GM13976 (cell line): ENCODE measurements at regions not wholly inside any gene's neighbourhood (a gene's known extent, or its start where the extent isn't known, plus 50 kb on each side); places are given as distances from the start of the nearest gene placed in this dataset.

ENCODE experiments used
- DNase-seq: peaks from one replicate; pipeline ENCODE4 v3.0.0; 2012; ENCODE audit warnings: low spot score
- in situ Hi-C: fragments of 300-500 bp; cut with MboI; formaldehyde crosslinking; loops from one replicate; pipeline ENCODE4 v1.12.0; 2022; ENCODE audit warnings: low sequenced_read_pairs, mixed read lengths, inconsistent platforms; ENCODE audit not compliant: unreplicated experiment
- TF ChIP-seq, protein P1 (sequence below): IDR thresholded peaks from 2 replicates; pipeline ENCODE4 v1.5.1; 2012; ENCODE audit warnings: borderline replicate concordance, mild to moderate bottlenecking; ENCODE audit not compliant: insufficient read depth; ENCODE audit errors: extremely low read depth, missing control alignments, control extremely low read depth

DNA sequence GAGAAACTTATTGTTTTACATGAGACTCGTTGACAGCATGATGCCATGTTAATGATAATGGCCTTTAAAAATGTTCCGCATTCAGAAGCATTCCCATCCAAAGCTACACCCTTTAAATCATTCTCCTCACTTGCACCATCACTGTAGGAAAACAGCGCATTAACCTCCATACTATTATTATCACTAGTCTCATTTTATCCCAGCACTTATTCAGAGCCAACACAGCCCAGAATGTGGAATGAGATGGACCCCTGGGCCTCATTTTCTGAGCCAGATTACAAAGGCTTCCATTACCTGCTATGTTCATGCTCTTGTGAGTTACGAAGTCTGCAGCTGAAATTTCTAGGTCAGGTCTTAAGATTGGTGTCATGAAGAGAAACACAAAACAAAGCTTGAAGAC is 159.4 kb downstream of the HS3ST3A1 start:
- no peak for DNase-seq
- TF ChIP-seq, protein P1, sequence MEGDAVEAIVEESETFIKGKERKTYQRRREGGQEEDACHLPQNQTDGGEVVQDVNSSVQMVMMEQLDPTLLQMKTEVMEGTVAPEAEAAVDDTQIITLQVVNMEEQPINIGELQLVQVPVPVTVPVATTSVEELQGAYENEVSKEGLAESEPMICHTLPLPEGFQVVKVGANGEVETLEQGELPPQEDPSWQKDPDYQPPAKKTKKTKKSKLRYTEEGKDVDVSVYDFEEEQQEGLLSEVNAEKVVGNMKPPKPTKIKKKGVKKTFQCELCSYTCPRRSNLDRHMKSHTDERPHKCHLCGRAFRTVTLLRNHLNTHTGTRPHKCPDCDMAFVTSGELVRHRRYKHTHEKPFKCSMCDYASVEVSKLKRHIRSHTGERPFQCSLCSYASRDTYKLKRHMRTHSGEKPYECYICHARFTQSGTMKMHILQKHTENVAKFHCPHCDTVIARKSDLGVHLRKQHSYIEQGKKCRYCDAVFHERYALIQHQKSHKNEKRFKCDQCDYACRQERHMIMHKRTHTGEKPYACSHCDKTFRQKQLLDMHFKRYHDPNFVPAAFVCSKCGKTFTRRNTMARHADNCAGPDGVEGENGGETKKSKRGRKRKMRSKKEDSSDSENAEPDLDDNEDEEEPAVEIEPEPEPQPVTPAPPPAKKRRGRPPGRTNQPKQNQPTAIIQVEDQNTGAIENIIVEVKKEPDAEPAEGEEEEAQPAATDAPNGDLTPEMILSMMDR, result no peak
- in situ Hi-C loops, result no loop called here

DNA sequence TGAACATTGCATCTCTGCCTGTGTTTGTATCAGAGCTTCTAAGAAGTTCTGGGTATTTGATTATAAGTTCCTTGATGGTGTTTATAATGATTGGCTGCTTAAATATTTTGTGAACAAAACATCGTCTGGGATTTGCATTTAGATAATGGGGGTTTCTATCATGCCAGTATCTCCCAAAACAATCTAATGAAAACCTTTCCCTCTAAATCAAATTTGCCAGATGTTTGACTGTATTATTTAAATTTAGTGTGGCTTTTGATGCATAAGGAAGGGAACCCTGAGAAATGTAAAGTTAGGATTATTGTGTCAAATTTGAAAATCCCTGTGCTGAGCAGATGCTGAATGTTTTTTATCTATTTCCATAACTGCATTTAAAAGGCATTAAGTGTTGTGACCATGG is 159.9 kb downstream of the HS3ST3A1 start:
- TF ChIP-seq, protein P1, result no peak
- DNase-seq, result no peak
- in situ Hi-C loops, result no loop called here

DNA sequence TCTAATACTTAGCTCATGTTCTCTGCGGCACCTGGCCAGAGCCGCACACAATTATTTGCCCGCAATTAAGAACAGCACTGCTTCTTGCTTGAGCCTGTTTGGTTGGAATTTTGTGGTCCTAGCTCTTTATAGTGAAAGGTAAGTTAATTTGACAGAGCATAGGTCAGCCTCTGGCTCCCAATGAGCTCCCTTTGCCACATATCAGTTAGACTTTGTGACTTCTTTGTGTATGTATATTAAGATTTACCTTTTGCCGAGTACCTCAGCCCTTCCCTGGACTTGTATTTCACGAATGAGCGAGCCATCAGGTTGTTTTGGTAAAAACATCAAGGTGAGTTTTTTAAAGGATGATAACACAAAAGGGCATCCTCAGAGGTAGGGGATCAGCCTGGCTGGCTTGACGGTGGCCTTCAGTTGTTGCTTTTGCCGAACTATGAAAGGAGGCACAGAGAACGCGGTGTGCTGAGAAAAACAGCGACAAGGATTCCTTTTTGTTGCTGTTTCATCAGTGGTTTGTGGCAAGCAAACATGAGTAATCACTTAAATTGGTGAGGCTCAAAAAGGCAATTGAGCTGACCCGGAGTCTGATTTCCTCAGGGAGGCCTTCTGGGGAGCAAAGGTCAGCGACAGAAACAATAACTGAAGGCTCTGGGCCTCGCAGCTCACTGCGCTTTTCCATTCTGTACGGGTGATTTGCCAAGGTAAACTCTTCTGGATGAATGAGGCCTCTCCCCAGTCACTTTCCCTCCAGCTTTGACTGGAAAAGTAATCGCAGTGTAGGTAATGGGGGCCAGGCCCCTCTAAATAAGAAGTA is 163.6 kb downstream of the HS3ST3A1 start:
- TF ChIP-seq, protein P1, result no peak
- DNase-seq, result no peak
- in situ Hi-C loops, result no loop called here

DNA sequence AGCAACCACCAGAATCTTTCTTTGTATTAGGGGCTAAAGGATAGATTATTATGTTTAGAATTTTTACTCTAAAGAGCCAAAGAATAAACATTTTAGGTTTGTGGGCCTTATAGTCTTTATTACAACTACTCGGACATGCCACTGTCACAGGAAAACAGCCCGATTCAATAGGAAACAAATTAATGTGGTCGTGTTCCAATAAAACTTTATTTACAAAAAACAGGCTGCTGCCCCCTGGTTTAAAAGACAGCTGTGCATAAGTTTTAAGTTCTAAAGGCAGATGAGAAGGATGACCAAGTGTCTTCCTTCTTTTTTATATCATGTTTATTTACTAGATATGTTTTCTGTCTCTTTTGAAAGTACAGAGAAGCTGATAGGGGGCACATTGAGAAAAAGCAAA is 166.5 kb downstream of the HS3ST3A1 start:
- TF ChIP-seq, protein P1, result no peak
- no peak for DNase-seq
- in situ Hi-C loops, result no loop called here

DNA sequence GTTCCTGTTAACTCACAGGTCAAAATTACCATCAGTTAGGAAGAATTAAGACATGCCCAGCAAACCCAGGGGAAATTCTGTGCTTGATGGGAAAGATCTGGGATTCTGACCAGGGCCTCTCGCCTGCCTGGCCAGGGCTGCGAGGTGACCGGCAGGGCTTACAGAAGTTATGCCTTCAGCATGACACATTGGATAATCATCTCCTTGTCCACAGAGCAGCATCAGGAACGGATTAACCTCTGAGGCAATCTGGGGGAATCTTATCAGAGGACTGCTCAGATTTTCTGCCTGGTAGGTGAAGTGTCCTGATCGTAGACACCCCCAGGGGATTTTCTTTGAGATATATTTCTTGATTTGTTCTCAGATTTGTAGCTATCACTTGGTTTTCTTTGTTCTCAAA is 172.5 kb downstream of the HS3ST3A1 start:
- no peak for DNase-seq
- in situ Hi-C loops, result no loop called here
- TF ChIP-seq, protein P1, result no peak

DNA sequence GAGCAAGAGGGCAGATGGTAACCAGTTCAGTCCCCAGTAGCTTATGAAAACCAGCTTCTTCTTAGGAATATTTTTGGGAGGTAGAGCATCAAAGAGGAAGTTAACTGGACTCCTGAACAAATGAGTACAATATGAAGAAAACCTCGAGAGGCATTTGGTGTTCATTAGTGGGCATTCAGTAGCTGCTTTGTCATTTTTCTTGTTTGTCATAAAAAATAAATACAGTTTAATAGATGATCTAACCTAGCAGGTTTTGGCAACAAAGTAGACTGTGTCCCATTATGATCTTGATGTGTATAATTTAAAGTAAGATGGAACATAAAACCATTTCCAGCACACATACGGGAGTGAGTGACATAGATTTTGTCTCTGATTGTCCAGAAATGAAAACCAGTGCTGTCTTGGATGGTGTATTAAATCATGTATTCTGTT is 173.1 kb downstream of the HS3ST3A1 start:
- in situ Hi-C loops, result no loop called here
- no peak for DNase-seq
- TF ChIP-seq, protein P1, result no peak
